GM21576 (cell line): ENCODE measurements at regions not wholly inside any gene's neighbourhood (a gene's known extent, or its start where the extent isn't known, plus 50 kb on each side); places are given as distances from the start of the nearest gene placed in this dataset.
"Not testable (repeated sequence)": the region's sequence is repeated elsewhere in the genome, so short reads cannot be mapped to it uniquely, and the experiment has no call there.

Experiments
- ATAC-seq: cut with Tn5 transposase; IDR thresholded peaks from one replicate; pipeline ENCODE4 v1.9.1; 2021; ENCODE audit warnings: mild to moderate bottlenecking, moderate library complexity; ENCODE audit not compliant: unreplicated experiment

GRCh38 chr2:122660786-122661634 is 905.6 kb downstream of the TSN start:
- no peak for ATAC-seq

- no peak for ATAC-seq
These were observed 908.2 kb downstream of the TSN start for GRCh38 chr2:122663620-122664019.

- no peak for ATAC-seq
These were observed 914.2 kb downstream of the TSN start for GRCh38 chr2:122669627-122670026.

- no peak for ATAC-seq
These were observed 915.4 kb downstream of the TSN start for GRCh38 chr2:122670897-122671296.

GRCh38 chr2:122680662-122681061 is 925.2 kb downstream of the TSN start:
- ATAC-seq = no peak

GRCh38 chr2:122681626-122682025 is 926.2 kb downstream of the TSN start:
- ATAC-seq = no peak

- ATAC-seq = no peak
These were observed 926.9 kb downstream of the TSN start for GRCh38 chr2:122682356-122682755.

GRCh38 chr2:122683018-122683417 is 927.6 kb downstream of the TSN start:
- ATAC-seq = no peak

GRCh38 chr2:122692400-122693083 is 937.1 kb downstream of the TSN start:
- no peak for ATAC-seq

GRCh38 chr2:122697415-122697814 is 942.0 kb downstream of the TSN start:
- no peak for ATAC-seq

GRCh38 chr2:122703676-122704075 is 948.2 kb downstream of the TSN start:
- ATAC-seq = no peak

GRCh38 chr2:122704109-122704563 is 948.7 kb downstream of the TSN start:
- no peak for ATAC-seq

- ATAC-seq = no peak
These were observed 950.3 kb downstream of the TSN start for GRCh38 chr2:122705746-122706145.

- no peak for ATAC-seq
These were observed 951.3 kb downstream of the TSN start for GRCh38 chr2:122706757-122707223.

GRCh38 chr2:122707224-122707824 is 951.9 kb downstream of the TSN start:
- ATAC-seq = peak; percentile 45

GRCh38 chr2:122710049-122710448 is 954.6 kb downstream of the TSN start:
- ATAC-seq = no peak

- ATAC-seq = no peak
These were observed 958.3 kb downstream of the TSN start for GRCh38 chr2:122713800-122714199.

GRCh38 chr2:122720822-122721221 is 965.4 kb downstream of the TSN start:
- not testable (repeated sequence) for ATAC-seq

- no peak for ATAC-seq
These were observed 979.4 kb downstream of the TSN start for GRCh38 chr2:122734766-122735424.

- no peak for ATAC-seq
These were observed 980.8 kb downstream of the TSN start for GRCh38 chr2:122736279-122736678.

GRCh38 chr2:122737429-122738077 is 982.1 kb downstream of the TSN start:
- peak; percentile 68 for ATAC-seq
